ENCODE measurements at regions not wholly inside any gene's neighbourhood (a gene's known extent, or its start where the extent isn't known, plus 50 kb on each side); places are given as distances from the start of the nearest gene placed in this dataset.

DNA sequence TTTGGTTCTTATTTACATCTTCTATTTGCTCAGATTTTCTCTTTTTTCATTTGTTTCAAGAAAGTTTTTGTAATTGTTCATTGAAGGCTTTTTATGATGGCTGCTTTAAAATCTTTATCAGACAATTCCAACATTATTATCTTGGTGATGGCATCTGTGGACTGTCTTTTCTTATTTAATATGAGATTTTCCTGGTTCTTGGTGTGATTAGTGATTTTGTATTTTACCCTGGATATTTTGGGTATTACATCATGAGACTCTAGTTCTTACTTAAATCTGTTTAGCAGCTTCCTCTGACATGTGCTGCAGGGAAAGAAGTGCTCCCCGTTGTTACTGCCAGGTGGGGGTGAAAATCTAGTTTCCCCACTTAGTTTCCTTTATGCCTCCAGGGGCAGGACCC is 94.2 kb upstream of the ANKH start:
- no peak for DNase-seq

DNA sequence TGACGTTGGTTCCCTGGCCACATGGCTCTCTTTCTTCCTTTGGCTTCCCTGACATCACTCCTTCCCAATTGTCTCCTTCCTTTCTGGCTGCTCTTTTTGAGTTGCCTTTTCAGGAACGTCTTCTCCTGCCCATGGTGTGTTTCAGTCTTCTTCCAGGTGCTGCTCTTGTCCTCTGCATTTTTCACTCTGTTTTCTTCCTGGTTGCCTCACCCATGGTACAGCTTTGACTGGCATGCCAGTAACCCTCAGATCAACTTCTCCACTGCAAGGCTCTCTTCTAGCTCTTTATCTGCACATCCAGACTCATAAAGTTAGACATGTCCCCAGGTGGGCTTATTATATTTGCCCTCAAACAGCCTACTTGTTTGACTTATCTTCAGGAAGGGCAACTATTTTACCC is 91.0 kb upstream of the ANKH start:
- no peak for DNase-seq

DNA sequence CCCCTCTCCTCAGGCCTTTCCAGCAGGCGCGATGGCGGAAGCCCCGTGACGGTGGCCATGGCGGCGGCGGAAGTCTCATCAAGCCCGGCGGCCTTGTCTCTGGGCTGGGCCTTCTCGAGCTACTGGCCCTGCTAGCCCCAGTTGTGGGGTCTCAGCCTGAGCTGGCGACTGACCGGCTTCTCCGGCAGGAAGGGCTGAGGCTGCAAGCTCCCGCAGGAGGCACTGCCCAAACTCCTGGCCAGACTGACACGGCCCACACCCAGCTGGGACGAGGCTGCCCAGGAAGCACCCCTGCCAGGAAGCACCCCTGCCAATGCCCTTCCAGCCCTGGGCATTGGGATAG is 88.5 kb upstream of the ANKH start:
- no peak for DNase-seq

DNA sequence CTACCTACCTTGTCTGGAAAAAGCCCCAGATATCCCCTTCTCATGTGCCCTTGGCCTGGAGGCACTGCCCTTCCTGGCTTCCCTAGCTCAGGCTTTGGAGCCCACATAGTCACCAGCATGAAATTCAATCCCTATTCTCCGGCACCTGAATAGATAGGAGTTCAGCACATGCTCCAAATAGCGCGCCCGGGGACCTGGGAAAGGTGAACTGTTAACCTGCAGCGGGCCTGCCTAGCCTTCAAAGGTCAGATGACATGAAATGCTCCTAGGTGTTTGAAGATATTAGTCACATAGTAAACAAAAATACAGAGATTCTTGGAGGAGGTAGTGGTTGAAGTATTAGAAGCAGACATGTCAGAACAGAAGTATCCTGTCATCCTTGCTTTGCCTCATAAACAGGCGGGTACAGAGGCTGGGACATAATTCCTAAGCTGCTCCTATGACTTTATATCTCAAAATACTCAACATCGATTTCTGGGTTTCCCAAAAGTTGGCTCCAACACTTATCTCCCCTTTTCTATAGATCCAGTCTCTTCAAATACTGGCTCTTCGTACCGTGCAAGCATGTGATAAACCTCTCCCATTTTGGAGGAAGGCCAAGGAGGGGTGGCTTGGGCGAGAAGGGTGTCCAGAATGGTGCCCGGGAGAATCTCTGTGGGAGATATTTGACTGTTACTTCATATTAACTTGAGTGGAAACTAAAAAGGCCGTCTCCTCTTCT is 88.0 kb upstream of the ANKH start:
- DNase-seq, result no peak

DNA sequence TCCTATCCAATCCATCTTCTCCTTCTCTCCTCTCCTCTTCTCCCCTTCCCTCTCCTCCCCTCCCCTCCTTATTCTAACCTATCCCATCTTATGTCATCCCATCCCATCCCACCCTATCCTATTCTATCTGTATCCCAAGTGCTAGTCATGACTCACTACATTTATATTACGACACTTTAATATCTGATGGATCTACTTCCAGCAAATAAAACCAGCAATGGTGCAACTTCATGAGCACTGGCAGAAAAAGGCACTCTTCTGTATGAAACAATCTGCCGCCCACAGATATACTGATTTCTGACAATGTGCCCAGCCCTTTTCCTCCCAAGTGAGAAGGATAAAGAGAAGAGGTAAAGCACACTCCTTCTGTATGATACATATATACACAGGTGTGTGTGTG is 86.6 kb upstream of the ANKH start:
- no peak for DNase-seq

DNA sequence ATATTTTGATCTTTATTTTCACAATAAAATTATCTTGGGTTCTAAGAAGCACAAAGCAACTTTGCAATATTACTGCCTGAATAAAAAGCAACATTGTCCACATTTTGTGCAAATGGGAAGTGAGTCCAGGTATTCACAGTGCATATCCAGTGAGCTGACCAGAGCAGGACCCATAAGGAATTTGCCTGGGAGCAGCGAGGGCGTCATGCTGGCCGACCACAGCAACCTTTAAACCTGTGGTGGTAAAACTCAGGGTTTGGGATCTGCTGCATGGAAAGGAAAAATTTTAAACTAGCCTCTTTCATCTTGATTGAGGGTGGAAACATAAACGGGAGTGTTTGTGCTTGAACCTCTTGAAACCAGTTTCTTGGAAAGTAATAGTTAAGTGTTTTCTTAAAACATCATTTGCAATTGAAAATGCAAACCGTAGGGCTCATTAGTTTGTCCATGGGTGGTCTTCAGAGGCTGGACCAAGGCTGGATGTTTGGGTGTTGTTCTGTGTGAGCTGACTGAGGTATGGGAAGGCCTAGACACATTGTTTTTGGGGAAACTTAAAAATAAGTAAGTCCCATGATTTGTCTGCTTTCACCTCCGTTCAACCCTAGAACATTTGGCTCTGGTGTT is 85.0 kb upstream of the ANKH start:
- no peak for DNase-seq

DNA sequence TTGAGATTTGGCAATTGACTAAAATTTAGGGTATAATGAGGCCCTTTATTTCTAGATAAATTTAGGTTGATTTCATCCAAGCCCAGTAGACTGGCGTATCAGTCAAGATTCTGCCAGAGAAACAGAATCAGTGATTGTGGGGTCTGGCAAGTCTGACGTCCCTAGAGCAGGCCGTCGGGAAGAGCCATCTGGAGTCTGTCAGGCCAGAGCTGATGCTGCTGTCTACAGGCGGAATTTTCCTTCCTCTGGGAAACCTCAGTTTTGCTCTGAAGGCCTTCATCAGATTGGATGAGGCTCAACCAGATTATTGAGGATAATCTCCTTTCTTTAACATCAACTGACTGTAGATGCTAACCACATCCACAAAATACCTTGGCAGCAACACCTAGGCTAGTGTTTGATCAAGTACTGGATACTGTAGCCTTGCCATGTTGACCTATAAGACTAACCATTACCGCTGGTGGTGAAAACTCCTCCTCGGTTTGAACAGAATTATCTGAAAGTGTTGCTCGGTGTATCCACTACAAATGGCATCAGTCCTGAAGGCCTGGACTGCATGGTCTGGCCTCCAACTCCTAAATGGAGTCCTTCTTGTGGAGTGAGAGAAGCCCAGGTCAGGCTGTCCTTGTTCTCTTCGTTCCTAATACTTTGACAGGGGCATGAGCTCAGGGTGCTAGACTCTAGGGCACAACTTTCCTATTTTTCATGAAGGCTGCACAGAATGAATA is 83.2 kb upstream of the ANKH start:
- no peak for DNase-seq

DNA sequence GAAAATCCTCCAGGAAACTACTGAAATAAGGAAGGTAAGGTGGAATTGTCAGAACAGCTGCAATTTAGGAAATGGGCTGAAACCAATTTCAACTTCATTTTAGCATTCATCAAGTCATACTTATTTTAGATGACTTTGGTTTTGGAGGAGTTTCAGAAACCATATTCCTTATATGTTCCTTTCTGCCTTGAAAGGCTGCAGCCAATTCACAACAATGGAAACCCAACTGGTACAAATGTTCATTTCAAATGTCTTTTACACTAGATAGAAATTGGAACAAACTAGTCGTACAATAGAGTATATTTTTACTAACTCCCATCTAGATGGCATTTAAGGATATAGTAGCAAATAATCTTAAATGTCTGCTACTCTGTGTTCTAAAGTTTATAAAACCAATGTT is 82.6 kb upstream of the ANKH start:
- no peak for DNase-seq

DNA sequence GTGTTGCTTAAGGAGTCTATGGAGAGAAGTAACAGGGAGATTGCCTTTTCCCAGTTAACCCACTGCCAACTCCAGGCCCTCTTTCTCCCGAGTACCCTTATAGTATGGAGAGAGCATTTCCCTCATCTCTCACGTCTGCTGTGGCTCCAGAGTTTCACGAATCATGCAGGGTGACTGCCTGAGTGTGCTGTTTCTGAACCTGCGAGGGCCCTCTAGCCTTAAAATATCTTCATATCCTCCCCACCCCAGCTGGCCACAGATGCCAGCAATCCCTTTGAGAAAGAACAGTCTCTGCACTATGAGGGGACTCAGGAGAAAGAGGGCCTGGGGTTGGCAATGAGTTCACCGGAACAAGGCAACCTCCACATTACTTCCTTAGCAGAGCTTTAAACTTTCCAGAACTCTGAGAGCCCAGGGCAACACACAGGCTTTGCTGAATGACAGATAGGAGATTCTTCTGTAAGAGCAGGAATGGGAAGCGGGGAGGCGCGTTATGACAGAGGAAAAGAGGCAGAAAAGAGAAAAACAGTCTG is 81.6 kb upstream of the ANKH start:
- no peak for DNase-seq

DNA sequence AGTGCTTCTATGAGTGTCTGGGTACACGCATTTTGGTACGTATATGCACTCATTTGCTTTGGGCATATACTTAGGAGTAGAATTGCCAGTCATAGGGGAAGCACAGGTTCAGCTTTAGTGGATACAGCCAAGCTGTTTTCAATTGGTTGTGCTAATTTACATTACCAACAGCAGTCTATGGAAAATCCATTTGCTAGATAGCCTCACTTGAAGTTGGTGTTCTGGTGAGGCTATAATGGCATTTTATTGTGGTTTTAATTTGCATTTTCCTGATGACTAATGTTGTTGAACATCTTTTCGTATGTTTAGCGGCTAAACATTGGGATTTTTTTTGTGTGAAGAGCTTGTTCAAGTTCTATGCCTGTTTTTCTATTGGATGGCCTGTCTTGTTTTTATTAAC is 76.8 kb upstream of the ANKH start:
- DNase-seq, result no peak

DNA sequence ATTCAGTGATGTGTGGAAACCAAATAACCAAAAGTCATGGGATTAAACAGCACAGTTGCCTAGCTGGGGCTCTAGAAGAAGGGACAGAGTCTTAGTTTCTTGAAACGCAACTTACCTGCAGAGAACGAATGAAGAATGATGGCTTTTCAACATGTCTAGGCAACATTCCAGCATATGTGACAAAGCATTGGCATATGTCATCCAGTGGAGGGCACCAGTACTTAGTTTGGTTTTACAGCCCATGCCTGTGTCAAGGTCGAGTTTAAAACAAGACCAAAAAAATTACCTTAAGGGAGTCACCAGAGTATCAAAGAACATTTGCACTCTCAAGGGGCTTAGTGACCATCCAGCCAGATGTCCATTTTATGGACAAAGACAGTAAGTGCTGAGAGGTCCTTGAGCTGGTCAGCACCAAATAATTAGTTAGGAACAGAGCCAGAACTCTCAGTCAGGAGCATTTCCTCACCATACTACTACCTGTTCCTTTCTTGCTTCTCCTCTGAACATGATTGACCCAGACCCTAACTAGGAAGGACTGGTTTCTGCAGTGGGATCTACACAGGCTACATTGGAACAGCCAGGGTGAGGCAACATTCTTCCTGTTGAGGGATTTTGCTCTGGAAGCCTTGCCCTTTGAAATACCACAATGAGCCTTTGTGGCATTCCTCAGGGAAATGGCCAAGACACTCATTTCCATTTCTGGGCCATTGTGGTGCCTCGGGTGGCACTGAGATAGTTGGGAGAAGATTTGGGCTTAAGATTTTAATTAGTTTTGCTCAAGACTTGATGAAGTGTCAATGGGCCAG is 75.4 kb upstream of the ANKH start:
- DNase-seq, result no peak

DNA sequence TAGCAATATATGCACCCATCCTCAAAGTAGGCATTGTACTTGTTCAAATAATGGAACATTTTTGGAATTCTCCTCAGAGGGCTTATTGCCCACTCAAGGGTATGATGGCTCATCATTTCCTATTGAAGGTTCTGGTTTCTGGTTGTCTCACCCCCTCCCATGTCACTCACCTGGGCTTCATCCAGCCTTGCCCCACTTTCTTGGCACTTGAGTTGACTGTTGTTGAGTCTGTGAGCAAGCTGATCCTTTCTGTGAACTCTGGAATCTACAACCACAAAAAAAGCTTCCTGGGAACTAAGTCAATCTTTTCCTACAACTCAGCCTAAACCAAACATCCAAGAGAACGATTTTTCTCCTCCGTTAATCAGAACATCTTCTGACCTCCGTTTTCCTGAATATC is 73.9 kb upstream of the ANKH start:
- no peak for DNase-seq

DNA sequence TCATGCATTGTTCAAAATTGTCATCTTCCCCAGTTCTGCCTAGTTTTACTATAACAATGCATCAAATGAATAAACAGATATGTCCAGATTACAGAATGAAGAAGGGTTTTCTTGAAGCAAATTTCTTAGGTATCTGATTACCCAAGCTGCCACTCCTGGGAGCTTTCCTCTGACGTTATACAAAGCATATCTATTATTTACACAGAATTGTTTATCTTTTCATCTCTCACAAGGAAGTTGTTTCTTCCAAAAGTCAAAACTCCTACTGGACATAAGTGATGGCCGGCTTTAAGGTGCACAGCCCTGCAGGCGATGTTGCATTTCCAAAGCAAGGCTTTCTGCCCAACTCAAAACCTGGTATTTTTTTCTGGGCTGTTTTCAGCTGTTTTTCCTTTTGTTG is 73.4 kb upstream of the ANKH start:
- no peak for DNase-seq

DNA sequence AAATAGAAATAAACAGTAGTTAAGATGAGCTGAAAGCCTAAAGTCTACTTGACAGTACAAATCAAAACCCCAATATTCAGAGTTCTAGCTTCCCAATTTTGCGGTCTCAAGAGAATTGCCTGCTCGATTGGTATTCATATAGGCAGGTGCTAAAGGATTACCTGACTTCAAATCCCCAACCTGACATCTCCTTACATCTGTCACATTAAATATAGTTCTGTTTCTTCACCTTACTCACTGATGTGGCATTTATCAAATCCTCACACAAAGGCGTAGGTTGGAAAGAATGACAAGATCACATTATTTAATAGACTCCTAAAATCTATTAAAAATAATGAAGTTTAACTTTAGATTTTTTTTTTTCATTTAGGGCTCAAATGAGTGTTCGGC is 72.8 kb upstream of the ANKH start:
- DNase-seq, result no peak

DNA sequence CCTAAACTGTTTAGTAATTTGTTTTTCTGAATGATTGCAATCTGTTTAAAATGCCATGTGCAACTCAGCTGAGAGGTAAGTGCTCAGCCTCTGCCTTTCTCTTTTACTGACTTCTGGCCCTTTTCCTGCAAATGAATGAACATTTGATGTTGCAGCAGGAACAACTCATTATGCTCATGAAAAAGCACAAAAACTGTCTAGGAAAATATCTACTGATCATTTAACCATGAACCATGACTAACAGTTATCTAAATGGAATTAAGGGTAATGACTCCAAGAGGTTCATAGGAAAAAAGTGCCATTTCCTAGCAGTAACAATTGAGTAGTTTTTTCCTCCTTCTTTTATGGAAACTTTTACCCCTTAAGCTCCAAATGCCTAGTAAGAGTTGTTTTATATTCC is 70.6 kb upstream of the ANKH start:
- no peak for DNase-seq

DNA sequence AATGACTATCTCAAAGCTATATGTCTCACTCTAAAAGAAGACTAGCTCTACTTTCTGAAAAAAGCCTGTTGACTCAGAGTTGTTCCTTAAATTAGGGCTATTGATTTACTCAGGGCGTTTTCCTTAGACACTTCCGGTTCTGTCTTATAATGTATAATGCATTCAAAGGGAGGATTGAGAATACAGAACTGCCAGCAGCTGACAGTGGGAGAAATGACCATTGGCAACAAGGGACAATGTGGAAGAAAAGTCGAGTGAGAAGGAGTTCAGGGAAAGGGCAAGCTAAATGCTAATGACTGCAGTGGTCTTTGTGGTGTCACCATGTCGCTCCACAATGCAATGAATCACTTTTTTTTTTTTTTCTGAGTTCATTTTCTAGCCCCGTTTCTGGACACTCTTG is 65.7 kb upstream of the ANKH start:
- DNase-seq, result no peak

DNA sequence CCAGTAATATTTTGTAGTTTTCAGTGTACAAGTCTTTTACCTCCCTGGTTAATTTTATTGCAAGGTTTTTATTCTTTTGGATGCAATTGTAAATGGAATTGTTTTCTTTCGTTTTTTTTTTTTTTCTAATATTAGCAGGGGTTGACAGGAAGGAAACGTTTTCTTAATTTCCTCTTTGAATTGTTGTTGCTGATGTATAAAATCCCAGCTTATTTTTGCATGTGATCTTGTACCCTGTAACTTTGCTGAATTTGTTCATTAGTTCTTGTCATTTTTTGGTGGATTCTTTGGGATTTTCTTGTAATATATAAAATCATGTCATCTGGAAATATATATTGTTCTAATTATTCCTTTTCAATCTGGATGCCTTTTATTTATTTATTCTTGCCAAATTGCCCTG is 65.0 kb upstream of the ANKH start:
- DNase-seq, result no peak

DNA sequence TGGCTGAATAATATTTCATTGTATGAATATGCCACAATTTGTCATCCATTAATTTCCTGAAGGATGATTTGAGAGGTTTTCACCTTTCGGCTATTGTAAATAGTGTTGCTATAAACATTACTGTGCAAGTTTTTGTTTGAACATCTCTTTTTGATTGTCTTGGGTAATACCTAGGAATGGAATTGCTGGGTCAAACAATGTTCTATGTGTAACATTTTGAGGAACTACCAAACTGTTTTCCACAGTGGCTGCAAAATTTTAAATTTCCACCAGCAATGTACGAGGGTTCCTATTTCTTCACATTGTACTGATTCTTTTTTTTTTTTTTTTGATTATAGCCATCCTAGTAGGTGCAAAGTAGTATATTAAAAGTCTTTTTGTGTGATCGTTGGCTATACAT is 63.8 kb upstream of the ANKH start:
- DNase-seq, result no peak

DNA sequence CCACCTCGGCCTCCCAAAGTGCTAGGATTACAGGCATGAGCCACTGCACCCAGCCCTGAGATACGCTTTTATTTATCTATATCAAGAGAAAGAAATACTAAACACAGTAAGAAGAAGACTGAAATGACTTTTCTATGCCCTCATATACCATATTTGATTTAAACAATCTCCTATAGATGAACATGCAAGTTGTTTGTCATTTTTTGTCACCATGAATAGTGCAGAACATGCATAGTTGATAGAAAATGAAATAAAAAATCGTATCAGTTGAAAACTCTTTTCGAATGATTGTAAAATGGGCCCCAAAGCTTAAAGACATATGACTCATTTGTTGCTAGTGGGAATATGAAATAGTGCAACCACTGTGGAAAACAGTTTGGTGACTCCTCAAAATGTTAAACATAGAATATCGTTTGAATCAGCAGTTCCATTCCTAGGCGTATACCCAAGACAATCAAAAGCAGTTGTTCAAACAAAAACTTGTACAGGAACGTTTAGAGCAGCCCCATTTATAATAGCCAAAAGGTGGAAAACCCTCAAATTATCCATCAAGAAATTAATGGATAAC is 61.4 kb upstream of the ANKH start:
- DNase-seq, result no peak

DNA sequence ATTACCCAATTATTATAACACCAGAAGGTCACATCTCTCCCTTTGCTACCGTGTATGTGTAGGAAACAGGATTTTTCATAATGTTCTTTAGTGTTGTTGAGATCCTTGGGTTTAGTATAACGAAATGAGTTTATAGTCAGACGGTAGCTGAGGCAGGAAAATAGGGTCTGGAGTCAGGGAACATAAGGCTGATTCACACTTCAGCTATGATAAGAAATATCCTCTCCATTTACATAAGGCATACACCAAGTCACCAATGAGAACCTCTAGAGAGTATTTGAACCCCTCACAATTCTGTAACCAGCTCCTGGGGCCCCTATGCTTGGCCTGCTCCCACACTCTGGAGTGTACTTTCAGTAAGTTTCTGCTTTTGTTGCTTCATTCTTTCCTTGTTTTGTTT is 58.9 kb upstream of the ANKH start:
- no peak for DNase-seq

DNA sequence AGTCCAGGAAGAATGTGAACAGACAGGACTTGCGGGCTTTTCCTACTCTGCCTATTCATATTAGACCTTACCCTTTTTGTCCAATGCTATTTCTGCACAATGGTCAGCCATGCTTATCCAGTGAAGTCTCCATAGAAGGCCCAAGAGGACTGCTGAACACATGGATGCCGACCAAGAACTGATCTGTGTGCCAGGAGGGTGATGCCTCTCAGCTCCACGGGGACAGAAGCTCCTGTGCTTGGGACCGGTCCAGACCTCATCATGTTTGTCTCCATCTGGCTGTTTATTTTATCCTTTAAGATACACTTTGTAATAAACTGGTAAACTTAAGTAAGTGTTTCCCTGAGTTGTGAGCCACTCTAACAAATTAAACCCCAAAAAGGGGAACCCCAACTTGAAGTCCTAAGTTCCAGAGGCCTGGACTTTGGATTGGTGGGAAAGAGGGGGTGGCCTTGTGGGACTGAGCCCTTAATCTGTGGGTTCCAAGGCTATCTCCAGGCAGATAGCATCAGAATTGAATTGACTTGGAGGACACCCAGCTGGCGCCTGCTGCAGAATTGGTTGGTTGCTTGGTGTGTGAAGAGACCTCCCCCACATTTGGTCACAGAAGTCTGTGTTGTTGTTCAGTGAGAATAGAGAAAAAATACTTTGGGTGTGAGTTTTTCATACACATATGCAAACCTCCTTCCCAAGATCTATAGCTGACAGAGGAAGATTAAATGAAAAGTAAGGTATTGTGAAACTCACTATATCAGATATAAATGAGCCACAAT is 57.9 kb upstream of the ANKH start:
- DNase-seq, result no peak

DNA sequence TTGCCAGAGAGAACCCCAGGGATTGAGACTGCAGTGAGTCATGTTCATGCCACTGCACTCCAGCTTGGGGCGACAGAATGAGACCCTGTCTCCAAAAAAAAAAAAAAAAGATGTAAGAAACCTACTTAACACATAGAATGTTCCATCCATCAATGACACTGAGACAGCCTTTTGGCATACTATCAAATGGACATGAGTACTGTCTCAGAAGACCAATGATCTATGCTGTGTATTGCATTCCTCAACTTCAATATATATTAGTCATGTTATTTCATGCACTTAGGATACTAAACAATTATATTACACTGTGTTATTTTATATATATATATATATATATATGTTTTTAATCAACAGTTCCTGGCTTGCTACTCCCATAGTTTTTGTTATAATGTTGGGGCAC is 57.1 kb upstream of the ANKH start:
- no peak for DNase-seq

Data from activated T-cell treated with anti-CD3 and anti-CD28 coated beads, Interleukin-2, amount 50 U/mL, for 1 hour (primary cell).